ENCODE measurements at regions not wholly inside any gene's neighbourhood (a gene's known extent, or its start where the extent isn't known, plus 50 kb on each side); places are given as distances from the start of the nearest gene placed in this dataset.
"Not testable (repeated sequence)": the region's sequence is repeated elsewhere in the genome, so short reads cannot be mapped to it uniquely, and the experiment has no call there.

GRCh38 chr5:124929000-124929399, 182.6 kb upstream of the ZNF608 start:
- no peak for DNase-seq

- no peak for DNase-seq
Observed at GRCh38 chr5:124932791-124933600, 186.6 kb upstream of the ZNF608 start.

- no peak for DNase-seq
Observed at GRCh38 chr5:124935065-124935464, 188.6 kb upstream of the ZNF608 start.

- DNase-seq: no peak
Observed at GRCh38 chr5:124936626-124936933, 190.1 kb upstream of the ZNF608 start.

- DNase-seq: no peak
Observed at GRCh38 chr5:124941051-124942049, 194.9 kb upstream of the ZNF608 start.

- no peak for DNase-seq
Observed at GRCh38 chr5:124948062-124948753, 201.8 kb upstream of the ZNF608 start.

GRCh38 chr5:124948754-124949275, 202.4 kb upstream of the ZNF608 start:
- no peak for DNase-seq

GRCh38 chr5:124949862-124950261, 203.4 kb upstream of the ZNF608 start:
- no peak for DNase-seq

- no peak for DNase-seq
Observed at GRCh38 chr5:124951105-124951504, 204.7 kb upstream of the ZNF608 start.

- DNase-seq: no peak
Observed at GRCh38 chr5:124951661-124952060, 205.2 kb upstream of the ZNF608 start.

GRCh38 chr5:124952079-124952478, 205.6 kb upstream of the ZNF608 start:
- no peak for DNase-seq

GRCh38 chr5:124952566-124952965, 206.1 kb upstream of the ZNF608 start:
- DNase-seq: no peak

- no peak for DNase-seq
Observed at GRCh38 chr5:124954784-124955183, 208.3 kb upstream of the ZNF608 start.

- no peak for DNase-seq
Observed at GRCh38 chr5:124956471-124957029, 210.1 kb upstream of the ZNF608 start.

GRCh38 chr5:124957063-124957462, 210.6 kb upstream of the ZNF608 start:
- no peak for DNase-seq

GRCh38 chr5:124960266-124960665, 213.8 kb upstream of the ZNF608 start:
- no peak for DNase-seq

- DNase-seq: no peak
Observed at GRCh38 chr5:124961521-124961920, 215.1 kb upstream of the ZNF608 start.

- DNase-seq: no peak
Observed at GRCh38 chr5:124962111-124962510, 215.7 kb upstream of the ZNF608 start.

GRCh38 chr5:124962735-124963134, 216.3 kb upstream of the ZNF608 start:
- no peak for DNase-seq

GRCh38 chr5:124963236-124963919, 216.9 kb upstream of the ZNF608 start:
- DNase-seq: no peak

- DNase-seq: not testable (repeated sequence)
Observed at GRCh38 chr5:124966741-124967140, 220.3 kb upstream of the ZNF608 start.

- not testable (repeated sequence) for DNase-seq
Observed at GRCh38 chr5:124970381-124970780, 223.9 kb upstream of the ZNF608 start.
